Keratinocyte (primary cell): ENCODE measurements at regions not wholly inside any gene's neighbourhood (a gene's known extent, or its start where the extent isn't known, plus 50 kb on each side); places are given as distances from the start of the nearest gene placed in this dataset.

Source experiments
- EZH2 ChIP-seq: IDR thresholded peaks from one replicate; pipeline ENCODE4 v1.6.1; 2012; ENCODE audit warnings: inconsistent platforms, mild to moderate bottlenecking, low read length, moderate library complexity
- TF ChIP-seq, protein P1 (sequence below), 3 experiments: IDR thresholded peaks in 1 of 3; conservative IDR thresholded peaks in 1 of 3; optimal IDR thresholded peaks in 1 of 3; 2 replicates in 2 of 3; 3 replicates in 1 of 3; pipeline versions ENCODE3 to v1.5.1; 2011; ENCODE audit warnings: low read length in 3 of 3, mild to moderate bottlenecking in 3 of 3, moderate library complexity in 2 of 3, control low read depth in 1 of 3, inconsistent platforms in 1 of 3; ENCODE audit not compliant: insufficient read depth in 2 of 3; ENCODE audit errors: extremely low read depth in 1 of 3

DNA sequence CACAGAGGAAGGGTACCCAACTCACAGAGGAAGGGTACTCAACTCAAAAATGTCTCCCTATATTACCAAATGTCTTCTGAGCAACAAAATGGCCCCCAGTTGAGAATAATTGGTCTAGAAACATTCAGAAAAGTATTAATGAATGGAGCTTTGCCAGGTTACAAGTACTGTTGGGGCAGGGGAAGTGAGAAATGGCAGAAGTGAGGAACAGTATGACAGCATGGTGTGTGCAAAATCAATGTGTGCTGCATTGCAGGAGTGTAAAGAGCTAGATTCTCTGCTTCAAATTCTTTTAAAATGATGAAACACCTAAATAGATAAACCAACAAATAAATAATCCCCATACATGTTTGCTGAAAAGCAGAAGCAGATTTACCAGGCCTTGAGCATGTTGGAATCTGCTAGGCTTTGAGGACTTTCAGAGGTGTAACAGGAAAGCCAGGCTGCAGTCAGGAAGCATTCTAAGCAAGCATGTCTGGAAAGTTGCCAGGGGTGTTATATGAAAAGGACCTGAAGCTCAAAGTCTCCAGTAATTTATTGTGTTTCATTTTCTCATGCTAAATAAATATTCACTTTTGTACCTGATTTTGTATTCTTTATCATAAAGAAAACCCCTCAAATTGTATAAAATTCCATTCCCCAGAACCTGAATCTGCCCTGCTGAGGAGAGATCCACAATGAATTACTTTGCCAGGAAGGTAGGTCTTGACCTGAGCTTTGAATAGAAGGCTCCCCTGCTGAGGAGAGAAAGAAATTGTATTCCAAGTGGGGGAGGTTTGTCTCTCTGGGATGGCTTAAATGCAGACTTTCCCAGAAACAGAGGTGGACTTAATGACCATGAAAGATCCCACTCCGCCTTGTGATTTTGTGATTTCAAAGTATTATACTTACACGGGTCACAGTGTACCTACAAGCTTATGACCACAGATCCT lies 265.0 kb upstream of the MARCKS start:
- TF ChIP-seq, protein P1, sequence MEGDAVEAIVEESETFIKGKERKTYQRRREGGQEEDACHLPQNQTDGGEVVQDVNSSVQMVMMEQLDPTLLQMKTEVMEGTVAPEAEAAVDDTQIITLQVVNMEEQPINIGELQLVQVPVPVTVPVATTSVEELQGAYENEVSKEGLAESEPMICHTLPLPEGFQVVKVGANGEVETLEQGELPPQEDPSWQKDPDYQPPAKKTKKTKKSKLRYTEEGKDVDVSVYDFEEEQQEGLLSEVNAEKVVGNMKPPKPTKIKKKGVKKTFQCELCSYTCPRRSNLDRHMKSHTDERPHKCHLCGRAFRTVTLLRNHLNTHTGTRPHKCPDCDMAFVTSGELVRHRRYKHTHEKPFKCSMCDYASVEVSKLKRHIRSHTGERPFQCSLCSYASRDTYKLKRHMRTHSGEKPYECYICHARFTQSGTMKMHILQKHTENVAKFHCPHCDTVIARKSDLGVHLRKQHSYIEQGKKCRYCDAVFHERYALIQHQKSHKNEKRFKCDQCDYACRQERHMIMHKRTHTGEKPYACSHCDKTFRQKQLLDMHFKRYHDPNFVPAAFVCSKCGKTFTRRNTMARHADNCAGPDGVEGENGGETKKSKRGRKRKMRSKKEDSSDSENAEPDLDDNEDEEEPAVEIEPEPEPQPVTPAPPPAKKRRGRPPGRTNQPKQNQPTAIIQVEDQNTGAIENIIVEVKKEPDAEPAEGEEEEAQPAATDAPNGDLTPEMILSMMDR (optimal IDR thresholded peaks at IDR 0.05 in 1 of 3, IDR thresholded peaks at IDR 0.05 in 1 of 3, conservative IDR thresholded peaks at IDR 0.05 in 1 of 3; ENCODE audit: extremely low read depth in 1 of 3, insufficient read depth in 2 of 3, low read length in 3 of 3): no peak
- TF ChIP-seq EZH2: no peak
